ENCODE measurements at regions not wholly inside any gene's neighbourhood (a gene's known extent, or its start where the extent isn't known, plus 50 kb on each side); places are given as distances from the start of the nearest gene placed in this dataset.
"Not testable (repeated sequence)": the region's sequence is repeated elsewhere in the genome, so short reads cannot be mapped to it uniquely, and the experiment has no call there.

DNA sequence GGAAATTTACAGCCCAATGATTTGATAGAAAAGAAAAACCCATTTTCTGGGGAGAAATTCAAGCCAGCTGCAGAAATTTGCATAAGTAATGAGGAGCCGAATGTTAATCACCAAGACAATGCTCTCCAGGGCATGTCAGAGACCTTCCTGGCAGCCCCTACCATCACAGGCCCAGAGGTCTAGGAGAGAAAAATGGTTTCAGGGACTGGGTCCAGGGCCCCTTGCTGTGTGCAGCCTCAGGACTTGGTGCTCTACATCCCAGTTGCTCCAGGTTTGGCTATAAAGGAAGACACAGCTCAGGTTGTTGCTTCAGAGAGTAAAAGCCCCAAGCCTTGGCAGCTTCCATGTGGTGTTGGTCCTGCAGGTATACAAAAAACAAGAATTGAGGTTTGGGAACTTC lies 222.2 kb upstream of the ISX start:
- H3K36me3 Mint-ChIP-seq; H3K4me3 Mint-ChIP-seq; H3K27ac ChIP-seq (ENCODE audit: insufficient read depth, low read length, poor library complexity, severe bottlenecking); H3K27me3 ChIP-seq (ENCODE audit: control insufficient read depth, insufficient read depth, low read length); H3K9me3 ChIP-seq (ENCODE audit: control insufficient read depth in 2 of 2, low read length in 2 of 2); H3K4me3 ChIP-seq (ENCODE audit: low read depth, low read length); ATAC-seq (ENCODE audit: low read depth in 2 of 2); H3K27ac Mint-ChIP-seq; DNase-seq; H3K9me3 Mint-ChIP-seq; H3K4me1 Mint-ChIP-seq; H3K27me3 Mint-ChIP-seq; H3K36me3 ChIP-seq (ENCODE audit: control insufficient read depth, insufficient read depth, low read length); H3K4me1 ChIP-seq (ENCODE audit: control insufficient read depth, insufficient read depth, low read length, poor library complexity, severe bottlenecking): not testable (repeated sequence)

DNA sequence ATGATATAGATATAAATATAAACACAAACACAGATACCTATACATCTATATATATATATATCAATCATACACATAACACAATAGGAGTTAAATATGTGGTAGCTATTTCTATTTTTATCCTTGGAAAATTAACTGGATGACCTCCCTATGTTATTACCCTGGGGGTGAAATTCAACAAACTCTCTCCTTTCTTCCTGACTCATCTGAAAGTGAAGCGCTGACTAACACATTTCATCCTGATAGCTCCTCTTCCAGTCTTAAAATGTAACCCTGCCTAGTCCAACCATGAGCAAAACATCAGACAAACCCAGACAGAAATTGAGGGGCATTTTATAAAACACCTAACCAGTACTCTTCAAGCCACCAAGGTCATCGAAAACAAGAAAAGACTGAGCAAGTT lies 220.6 kb upstream of the ISX start:
- no peaks in the 10 kb centered on the region for H3K4me1 ChIP-seq (ENCODE audit: control insufficient read depth, insufficient read depth, low read length, poor library complexity, severe bottlenecking)
- H3K4me1 Mint-ChIP-seq: no peaks in the 10 kb centered on the region
- DNase-seq: no peak
- no peaks in the 10 kb centered on the region for H3K27me3 ChIP-seq (ENCODE audit: control insufficient read depth, insufficient read depth, low read length)
- no peaks in the 10 kb centered on the region for H3K36me3 ChIP-seq (ENCODE audit: control insufficient read depth, insufficient read depth, low read length)
- no peak overlapping the region for H3K4me3 ChIP-seq (ENCODE audit: low read depth, low read length)
- H3K9me3 Mint-ChIP-seq: peaks cover 0 to 4% (median 1%) of the 10 kb centered on the region in 7 donors
- H3K27ac Mint-ChIP-seq: no peak overlapping the region
- H3K4me3 Mint-ChIP-seq: no peak overlapping the region
- H3K36me3 Mint-ChIP-seq: no peaks in the 10 kb centered on the region
- no peak for ATAC-seq (ENCODE audit: low read depth in 2 of 2)
- H3K27me3 Mint-ChIP-seq: peaks cover 5% of the 10 kb centered on the region
- H3K27ac ChIP-seq (ENCODE audit: insufficient read depth, low read length, poor library complexity, severe bottlenecking): no peak overlapping the region
- no peaks in the 10 kb centered on the region for H3K9me3 ChIP-seq (ENCODE audit: control insufficient read depth in 2 of 2, low read length in 2 of 2)

- Mint-ChIP-seq H3K36me3 (no peaks in the 10 kb centered on the region), H3K9me3 (peaks cover 0 to 4% (median 1%) of the 10 kb centered on the region in 7 donors), H3K27me3 (peaks cover 5% of the 10 kb centered on the region), H3K4me1 (no peaks in the 10 kb centered on the region), H3K27ac (no peak overlapping the region), H3K4me3 (no peak overlapping the region)
- Histone ChIP-seq H3K27me3 (ENCODE audit: control insufficient read depth, insufficient read depth, low read length) (no peaks in the 10 kb centered on the region), H3K4me1 (ENCODE audit: control insufficient read depth, insufficient read depth, low read length, poor library complexity, severe bottlenecking) (no peaks in the 10 kb centered on the region), H3K27ac (ENCODE audit: insufficient read depth, low read length, poor library complexity, severe bottlenecking) (no peak overlapping the region), H3K4me3 (ENCODE audit: low read depth, low read length) (no peak overlapping the region), H3K9me3 (ENCODE audit: control insufficient read depth in 2 of 2, low read length in 2 of 2) (no peaks in the 10 kb centered on the region), H3K36me3 (ENCODE audit: control insufficient read depth, insufficient read depth, low read length) (no peaks in the 10 kb centered on the region)
- DNase-seq (no peak), ATAC-seq (ENCODE audit: low read depth in 2 of 2) (no peak)
Measured at GRCh38 chr22:34847072-34847471, 218.9 kb upstream of the ISX start.

DNA sequence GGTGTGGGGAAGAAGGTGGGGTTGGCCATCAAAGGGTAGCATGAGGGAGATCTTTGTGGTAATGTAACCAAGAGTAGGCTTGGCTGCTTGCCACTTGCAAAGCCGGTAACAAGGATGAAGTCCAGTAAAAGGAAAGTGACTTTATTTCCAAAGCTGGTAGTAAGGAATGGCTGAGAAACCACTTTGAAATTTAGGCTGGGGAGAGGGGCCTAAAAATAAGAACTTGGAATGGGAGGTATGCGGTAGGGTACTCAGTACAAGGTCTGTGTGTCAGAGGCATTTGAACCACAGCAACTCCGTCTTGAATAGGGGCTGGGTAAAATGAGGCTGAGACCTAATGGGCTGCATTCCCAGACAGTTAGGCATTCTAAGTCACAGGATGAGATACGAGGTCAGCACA lies 216.0 kb upstream of the ISX start:
- Mint-ChIP-seq H3K27ac (no peak overlapping the region), H3K4me1 (no peaks in the 10 kb centered on the region), H3K36me3 (no peaks in the 10 kb centered on the region), H3K4me3 (no peak overlapping the region), H3K9me3 (peaks cover 0 to 5% (median 0%) of the 10 kb centered on the region in 7 donors), H3K27me3 (peaks cover 5% of the 10 kb centered on the region)
- DNase-seq: no peak
- Histone ChIP-seq H3K36me3 (ENCODE audit: control insufficient read depth, insufficient read depth, low read length) (no peaks in the 10 kb centered on the region), H3K27ac (ENCODE audit: insufficient read depth, low read length, poor library complexity, severe bottlenecking) (no peak overlapping the region), H3K4me1 (ENCODE audit: control insufficient read depth, insufficient read depth, low read length, poor library complexity, severe bottlenecking) (no peaks in the 10 kb centered on the region), H3K4me3 (ENCODE audit: low read depth, low read length) (no peak overlapping the region), H3K9me3 (ENCODE audit: control insufficient read depth in 2 of 2, low read length in 2 of 2) (no peaks in the 10 kb centered on the region), H3K27me3 (ENCODE audit: control insufficient read depth, insufficient read depth, low read length) (no peaks in the 10 kb centered on the region)
- ATAC-seq (ENCODE audit: low read depth in 2 of 2): no peak

GRCh38 chr22:34851918-34852662 lies 213.9 kb upstream of the ISX start:
- H3K27me3 Mint-ChIP-seq: no peaks in the 10 kb centered on the region
- Histone ChIP-seq H3K4me1 (ENCODE audit: control insufficient read depth, insufficient read depth, low read length, poor library complexity, severe bottlenecking) (no peaks in the 10 kb centered on the region), H3K27ac (ENCODE audit: insufficient read depth, low read length, poor library complexity, severe bottlenecking) (no peak overlapping the region), H3K9me3 (ENCODE audit: control insufficient read depth in 2 of 2, low read length in 2 of 2) (no peaks in the 10 kb centered on the region), H3K36me3 (ENCODE audit: control insufficient read depth, insufficient read depth, low read length) (no peaks in the 10 kb centered on the region), H3K27me3 (ENCODE audit: control insufficient read depth, insufficient read depth, low read length) (no peaks in the 10 kb centered on the region), H3K4me3 (ENCODE audit: low read depth, low read length) (no peak overlapping the region)
- ATAC-seq (ENCODE audit: low read depth in 2 of 2): no peak
- H3K36me3 Mint-ChIP-seq: no peaks in the 10 kb centered on the region
- no peak overlapping the region for H3K4me3 Mint-ChIP-seq
- H3K27ac Mint-ChIP-seq: no peak overlapping the region
- no peaks in the 10 kb centered on the region for H3K4me1 Mint-ChIP-seq
- peaks cover 0 to 5% (median 0%) of the 10 kb centered on the region in 7 donors for H3K9me3 Mint-ChIP-seq
- no peak for DNase-seq

DNA sequence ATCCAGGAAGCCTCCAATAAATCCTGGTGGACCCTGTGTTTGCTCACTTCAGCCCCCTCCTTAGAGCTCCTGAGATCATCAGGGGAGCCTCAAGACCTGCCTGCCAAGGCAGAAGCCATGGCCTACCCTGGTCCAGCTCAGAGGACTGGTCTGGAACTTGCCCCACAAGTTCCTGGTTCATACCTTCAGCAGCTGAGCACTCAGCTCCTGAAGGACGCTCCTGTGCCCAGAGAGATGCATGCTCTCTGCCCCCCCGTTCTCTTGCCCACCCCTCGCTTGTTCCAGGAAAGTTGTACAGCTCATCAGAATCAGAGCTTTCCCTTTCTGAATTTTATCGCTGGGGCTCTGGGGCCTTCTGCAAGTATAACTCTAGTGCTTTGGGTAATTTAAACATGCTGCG lies 210.5 kb upstream of the ISX start:
- Mint-ChIP-seq H3K36me3 (no peaks in the 10 kb centered on the region), H3K4me1 (no peaks in the 10 kb centered on the region), H3K27me3 (peaks cover 4% of the 10 kb centered on the region), H3K27ac (no peak overlapping the region), H3K4me3 (no peak overlapping the region), H3K9me3 (peaks cover 0 to 9% (median 3%) of the 10 kb centered on the region in 7 donors)
- no peak for DNase-seq
- no peaks in the 10 kb centered on the region for H3K27me3 ChIP-seq (ENCODE audit: control insufficient read depth, insufficient read depth, low read length)
- H3K4me1 ChIP-seq (ENCODE audit: control insufficient read depth, insufficient read depth, low read length, poor library complexity, severe bottlenecking): no peaks in the 10 kb centered on the region
- no peak overlapping the region for H3K27ac ChIP-seq (ENCODE audit: insufficient read depth, low read length, poor library complexity, severe bottlenecking)
- H3K4me3 ChIP-seq (ENCODE audit: low read depth, low read length): no peak overlapping the region
- ATAC-seq (ENCODE audit: low read depth in 2 of 2): no peak
- H3K9me3 ChIP-seq (ENCODE audit: control insufficient read depth in 2 of 2, low read length in 2 of 2): no peaks in the 10 kb centered on the region
- H3K36me3 ChIP-seq (ENCODE audit: control insufficient read depth, insufficient read depth, low read length): no peaks in the 10 kb centered on the region

DNA sequence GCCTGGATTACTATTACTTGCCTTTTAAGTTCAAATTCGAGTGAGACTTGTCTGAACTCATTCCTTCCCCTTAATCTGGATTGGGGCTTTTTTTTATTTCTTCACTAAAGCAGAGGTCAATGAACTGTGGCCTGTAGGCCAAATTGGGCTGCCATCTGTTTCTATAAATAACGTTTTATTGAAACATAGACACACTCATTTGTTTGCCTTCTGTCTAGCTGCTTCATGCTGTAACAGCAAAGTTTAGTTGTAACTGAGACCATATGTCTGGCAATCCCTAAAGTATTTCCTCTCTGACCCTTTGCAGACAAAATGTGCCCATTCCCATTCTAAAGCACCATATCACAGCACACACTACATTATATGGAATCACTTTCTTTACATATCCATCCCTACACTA lies 207.9 kb upstream of the ISX start:
- Mint-ChIP-seq H3K27ac (no peak overlapping the region), H3K4me3 (no peak overlapping the region), H3K9me3 (peaks cover 1 to 9% (median 4%) of the 10 kb centered on the region in 7 donors), H3K4me1 (no peaks in the 10 kb centered on the region), H3K27me3 (peaks cover 4% of the 10 kb centered on the region), H3K36me3 (no peaks in the 10 kb centered on the region)
- Histone ChIP-seq H3K4me3 (ENCODE audit: low read depth, low read length) (no peak overlapping the region), H3K36me3 (ENCODE audit: control insufficient read depth, insufficient read depth, low read length) (no peaks in the 10 kb centered on the region), H3K4me1 (ENCODE audit: control insufficient read depth, insufficient read depth, low read length, poor library complexity, severe bottlenecking) (no peaks in the 10 kb centered on the region), H3K27ac (ENCODE audit: insufficient read depth, low read length, poor library complexity, severe bottlenecking) (no peak overlapping the region), H3K27me3 (ENCODE audit: control insufficient read depth, insufficient read depth, low read length) (no peaks in the 10 kb centered on the region), H3K9me3 (ENCODE audit: control insufficient read depth in 2 of 2, low read length in 2 of 2) (no peaks in the 10 kb centered on the region)
- DNase-seq (no peak), ATAC-seq (ENCODE audit: low read depth in 2 of 2) (no peak)

- Mint-ChIP-seq H3K36me3 (no peaks in the 10 kb centered on the region), H3K27ac (no peak overlapping the region), H3K4me1 (no peaks in the 10 kb centered on the region), H3K9me3 (peaks cover 1 to 9% (median 3%) of the 10 kb centered on the region in 7 donors), H3K4me3 (no peak overlapping the region), H3K27me3 (peaks cover 4% of the 10 kb centered on the region)
- H3K36me3 ChIP-seq (ENCODE audit: control insufficient read depth, insufficient read depth, low read length): no peaks in the 10 kb centered on the region
- no peaks in the 10 kb centered on the region for H3K27me3 ChIP-seq (ENCODE audit: control insufficient read depth, insufficient read depth, low read length)
- H3K4me1 ChIP-seq (ENCODE audit: control insufficient read depth, insufficient read depth, low read length, poor library complexity, severe bottlenecking): no peaks in the 10 kb centered on the region
- no peaks in the 10 kb centered on the region for H3K9me3 ChIP-seq (ENCODE audit: control insufficient read depth in 2 of 2, low read length in 2 of 2)
- no peak overlapping the region for H3K4me3 ChIP-seq (ENCODE audit: low read depth, low read length)
- DNase-seq (no peak), ATAC-seq (ENCODE audit: low read depth in 2 of 2) (no peak)
- H3K27ac ChIP-seq (ENCODE audit: insufficient read depth, low read length, poor library complexity, severe bottlenecking): no peak overlapping the region
Measured at GRCh38 chr22:34861787-34862186, 204.2 kb upstream of the ISX start.

All from CD4-positive, CD25-positive, alpha-beta regulatory T cell (primary cell).